Stomach smooth muscle (tissue), 2 donors: ENCODE measurements at regions not wholly inside any gene's neighbourhood (a gene's known extent, or its start where the extent isn't known, plus 50 kb on each side); places are given as distances from the start of the nearest gene placed in this dataset.

ENCODE experiments used
- H3K27ac ChIP-seq: one replicate; pipeline ENCODE4 v1.7.0; 2013; ENCODE audit warnings: mild to moderate bottlenecking, low read length, inconsistent platforms
- H3K27me3 ChIP-seq, 2 donors: one replicate each; pipeline ENCODE4 v1.7.0; 2013; ENCODE audit warnings: low read length in 2 of 2; ENCODE audit not compliant: insufficient read depth in 2 of 2, control insufficient read depth in 1 of 2
- H3K36me3 ChIP-seq, 2 donors: one replicate each; pipeline ENCODE4 v1.7.0; 2013; ENCODE audit warnings: low read length in 2 of 2; ENCODE audit not compliant: control insufficient read depth in 2 of 2, insufficient read depth in 2 of 2
- H3K4me1 ChIP-seq: one replicate; pipeline ENCODE4 v1.7.0; 2013; ENCODE audit warnings: low read length; ENCODE audit not compliant: control insufficient read depth, insufficient read depth
- H3K4me3 ChIP-seq, 2 donors: one replicate each; pipeline ENCODE4 v1.7.0; 2013; ENCODE audit warnings: low read length in 2 of 2
- H3K9ac ChIP-seq, 2 donors: one replicate each; pipeline ENCODE4 v1.7.0; 2013; ENCODE audit warnings: low read length in 2 of 2, mild to moderate bottlenecking in 1 of 2
- H3K9me3 ChIP-seq, 2 donors: one replicate each; pipeline ENCODE4 v1.7.0; 2013; ENCODE audit warnings: low read length in 2 of 2; ENCODE audit not compliant: control insufficient read depth in 2 of 2
- donor health status: healthy.
- donor health status: Pancreatic carcinoma.

- Histone ChIP-seq H3K4me1 (no peaks in the 10 kb centered on the region), H3K9ac (no peak overlapping the region), H3K9me3 (no peaks in the 10 kb centered on the region), H3K36me3 (no peaks in the 10 kb centered on the region), H3K27me3 (no peaks in the 10 kb centered on the region), H3K4me3 (no peak overlapping the region), H3K27ac (no peak overlapping the region)
These were observed 346.7 kb downstream of the CCSER2 start for GRCh38 chr10:84675060-84675459.

- no peaks in the 10 kb centered on the region for H3K36me3 ChIP-seq
- no peak overlapping the region for H3K27ac ChIP-seq
- H3K9ac ChIP-seq = no peak overlapping the region
- H3K9me3 ChIP-seq = no peaks in the 10 kb centered on the region
- H3K27me3 ChIP-seq = no peaks in the 10 kb centered on the region
- no peak overlapping the region for H3K4me3 ChIP-seq
- no peaks in the 10 kb centered on the region for H3K4me1 ChIP-seq
These were observed 348.1 kb downstream of the CCSER2 start for GRCh38 chr10:84676536-84676935.

GRCh38 chr10:84681781-84682180 lies 353.4 kb downstream of the CCSER2 start:
- H3K27me3 ChIP-seq = no peaks in the 10 kb centered on the region
- H3K36me3 ChIP-seq = no peaks in the 10 kb centered on the region
- H3K4me3 ChIP-seq = no peak overlapping the region
- no peaks in the 10 kb centered on the region for H3K9me3 ChIP-seq
- H3K27ac ChIP-seq = no peak overlapping the region
- H3K9ac ChIP-seq = no peak overlapping the region
- H3K4me1 ChIP-seq = no peaks in the 10 kb centered on the region

GRCh38 chr10:84683550-84683949 lies 355.2 kb downstream of the CCSER2 start:
- H3K27ac ChIP-seq = no peak overlapping the region
- no peaks in the 10 kb centered on the region for H3K9me3 ChIP-seq
- no peaks in the 10 kb centered on the region for H3K27me3 ChIP-seq
- no peaks in the 10 kb centered on the region for H3K4me1 ChIP-seq
- no peaks in the 10 kb centered on the region for H3K36me3 ChIP-seq
- H3K9ac ChIP-seq = no peak overlapping the region
- no peak overlapping the region for H3K4me3 ChIP-seq

- H3K27ac ChIP-seq = no peak overlapping the region
These were observed 355.8 kb downstream of the CCSER2 start for GRCh38 chr10:84683980-84684740.

GRCh38 chr10:84685047-84685660 lies 356.8 kb downstream of the CCSER2 start:
- no peak overlapping the region for H3K9ac ChIP-seq
- H3K27ac ChIP-seq = no peak overlapping the region
- no peaks in the 10 kb centered on the region for H3K4me1 ChIP-seq
- no peaks in the 10 kb centered on the region for H3K36me3 ChIP-seq
- H3K4me3 ChIP-seq = no peak overlapping the region
- no peaks in the 10 kb centered on the region for H3K27me3 ChIP-seq
- H3K9me3 ChIP-seq = no peaks in the 10 kb centered on the region

More at GRCh38 chr10:84683980-84684740, 355.8 kb downstream of the CCSER2 start:
- Histone ChIP-seq H3K4me3 (no peak overlapping the region), H3K27me3 (no peaks in the 10 kb centered on the region), H3K9ac (no peak overlapping the region), H3K36me3 (no peaks in the 10 kb centered on the region), H3K4me1 (no peaks in the 10 kb centered on the region), H3K9me3 (no peaks in the 10 kb centered on the region)

- no peaks in the 10 kb centered on the region for H3K9me3 ChIP-seq
- H3K36me3 ChIP-seq = no peaks in the 10 kb centered on the region
- no peaks in the 10 kb centered on the region for H3K4me1 ChIP-seq
- no peaks in the 10 kb centered on the region for H3K27me3 ChIP-seq
- no peak overlapping the region for H3K4me3 ChIP-seq
- no peak overlapping the region for H3K27ac ChIP-seq
- H3K9ac ChIP-seq = no peak overlapping the region
These were observed 364.6 kb downstream of the CCSER2 start for GRCh38 chr10:84693006-84693405.

- Histone ChIP-seq H3K9me3 (no peaks in the 10 kb centered on the region), H3K36me3 (no peaks in the 10 kb centered on the region), H3K4me3 (no peak overlapping the region), H3K27ac (no peak overlapping the region), H3K4me1 (peaks cover 2% of the 10 kb centered on the region), H3K9ac (no peak overlapping the region), H3K27me3 (no peaks in the 10 kb centered on the region)
These were observed 367.5 kb downstream of the CCSER2 start for GRCh38 chr10:84695902-84696301.

GRCh38 chr10:84696610-84697009 lies 368.2 kb downstream of the CCSER2 start:
- no peaks in the 10 kb centered on the region for H3K36me3 ChIP-seq
- peaks cover 5% of the 10 kb centered on the region for H3K4me1 ChIP-seq
- no peak overlapping the region for H3K9ac ChIP-seq

GRCh38 chr10:84698989-84699388 lies 370.6 kb downstream of the CCSER2 start:
- H3K27ac ChIP-seq = no peak overlapping the region
- H3K9me3 ChIP-seq = no peaks in the 10 kb centered on the region
- peaks cover 5% of the 10 kb centered on the region for H3K4me1 ChIP-seq
- H3K4me3 ChIP-seq = no peak overlapping the region
- H3K27me3 ChIP-seq = no peaks in the 10 kb centered on the region
- H3K36me3 ChIP-seq = no peaks in the 10 kb centered on the region
- no peak overlapping the region for H3K9ac ChIP-seq

More at GRCh38 chr10:84696610-84697009, 368.2 kb downstream of the CCSER2 start:
- Histone ChIP-seq H3K27me3 (no peaks in the 10 kb centered on the region), H3K27ac (no peak overlapping the region), H3K9me3 (no peaks in the 10 kb centered on the region), H3K4me3 (no peak overlapping the region)
